NB4 (cell line): ENCODE measurements at regions not wholly inside any gene's neighbourhood (a gene's known extent, or its start where the extent isn't known, plus 50 kb on each side); places are given as distances from the start of the nearest gene placed in this dataset.

Source experiments
- DNase-seq: peaks from one replicate; pipeline ENCODE4 v3.0.0; 2010; ENCODE audit warnings: low read depth
- H3K4me3 ChIP-seq: one replicate; pipeline ENCODE4 v1.5.1; 2011; ENCODE audit warnings: mild to moderate bottlenecking, low read depth, low read length, moderate library complexity
- CTCF ChIP-seq: IDR thresholded peaks from one replicate; pipeline ENCODE4 v1.5.1; 2012; ENCODE audit warnings: low read depth, low read length
- MYC ChIP-seq: IDR thresholded peaks from 2 replicates; pipeline ENCODE4 v1.6.1; 2011; ENCODE audit warnings: low read depth, low read length
- POLR2A ChIP-seq: IDR thresholded peaks from 2 replicates; pipeline ENCODE4 v1.6.1; 2011; ENCODE audit warnings: mild to moderate bottlenecking; ENCODE audit not compliant: insufficient read length; ENCODE audit errors: extremely low read depth
- TF ChIP-seq, protein P1 (sequence below): IDR thresholded peaks from 2 replicates; pipeline ENCODE4 v1.6.1; 2011; ENCODE audit warnings: low read depth, low read length

- DNase-seq, result no peak
- H3K4me3 ChIP-seq, result no peak overlapping the region
- TF ChIP-seq, protein P1, sequence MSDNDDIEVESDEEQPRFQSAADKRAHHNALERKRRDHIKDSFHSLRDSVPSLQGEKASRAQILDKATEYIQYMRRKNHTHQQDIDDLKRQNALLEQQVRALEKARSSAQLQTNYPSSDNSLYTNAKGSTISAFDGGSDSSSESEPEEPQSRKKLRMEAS, result no peak
- TF ChIP-seq MYC, result no peak
- TF ChIP-seq POLR2A, result no peak
- TF ChIP-seq CTCF, result no peak
Measured at GRCh38 chr12:107451246-107451645, 234.4 kb upstream of the PWP1 start.

DNA sequence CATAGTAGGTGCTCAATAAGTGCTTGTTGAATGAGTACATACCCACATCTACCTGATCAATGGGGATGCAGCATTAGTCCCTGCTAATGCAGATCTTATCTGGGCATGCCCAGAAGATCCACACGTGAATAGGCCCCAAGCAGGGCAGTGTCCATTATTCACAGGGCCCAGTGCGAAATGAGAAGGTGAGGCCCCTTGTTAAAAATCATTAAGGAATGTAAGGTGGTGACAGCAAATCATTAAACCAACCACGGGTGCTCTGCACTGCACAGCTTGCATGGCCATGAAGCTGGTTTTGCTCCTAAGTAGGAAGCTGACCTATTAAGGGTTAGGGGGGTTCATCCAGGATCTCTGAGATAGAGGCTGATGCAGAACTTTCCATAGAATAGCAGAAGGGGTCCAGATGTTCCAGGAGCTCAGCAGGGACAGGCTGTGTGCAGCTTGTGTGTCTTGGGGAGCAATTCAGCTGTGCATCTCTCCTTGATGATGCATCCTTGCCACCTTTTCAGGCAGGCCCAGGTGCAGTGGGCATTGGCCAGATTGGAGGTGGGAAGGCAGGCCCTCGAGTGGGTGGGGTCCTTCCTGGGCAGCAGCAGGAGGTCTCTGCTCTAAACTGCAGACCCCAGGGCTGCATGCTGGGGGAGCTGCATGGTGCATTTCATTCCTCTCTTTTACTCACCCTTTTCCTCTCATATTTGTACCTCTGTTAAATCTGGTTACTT, 231.3 kb upstream of the PWP1 start:
- H3K4me3 ChIP-seq, result no peak overlapping the region
- TF ChIP-seq MYC, result no peak
- TF ChIP-seq, protein P1, result no peak
- TF ChIP-seq POLR2A, result no peak
- TF ChIP-seq CTCF, result no peak
- DNase-seq, result no peak

DNA sequence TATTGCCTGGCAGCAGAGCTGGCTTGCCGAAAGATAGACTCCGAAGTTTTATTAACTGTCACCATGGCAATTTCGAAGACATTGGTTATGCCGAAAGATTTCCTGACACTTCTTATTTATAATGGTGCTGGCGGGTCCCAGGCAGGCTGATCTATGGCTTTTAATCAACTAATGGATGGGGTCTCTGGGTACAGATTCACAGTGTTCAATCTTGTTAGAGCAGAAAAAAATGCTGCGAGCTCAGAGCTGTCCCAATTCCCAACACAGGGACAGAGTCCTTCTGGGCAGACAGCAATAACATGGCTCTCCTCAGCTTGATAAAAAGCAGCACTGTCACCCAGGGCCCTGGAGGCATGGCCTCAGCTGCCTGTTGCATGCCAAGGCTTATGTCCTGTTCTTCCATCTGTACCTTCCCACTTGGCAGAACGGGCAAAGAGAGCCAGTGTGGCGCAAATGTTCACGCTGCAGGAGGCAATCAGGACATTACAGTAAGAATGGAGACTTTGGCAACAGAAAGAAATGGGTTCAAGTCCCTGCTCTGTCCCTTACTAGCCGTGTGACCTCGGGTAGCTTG, 228.2 kb upstream of the PWP1 start:
- TF ChIP-seq, protein P1, result no peak
- TF ChIP-seq CTCF, result no peak
- no peak for TF ChIP-seq MYC
- no peak for TF ChIP-seq POLR2A
- no peak overlapping the region for H3K4me3 ChIP-seq
- no peak for DNase-seq

DNA sequence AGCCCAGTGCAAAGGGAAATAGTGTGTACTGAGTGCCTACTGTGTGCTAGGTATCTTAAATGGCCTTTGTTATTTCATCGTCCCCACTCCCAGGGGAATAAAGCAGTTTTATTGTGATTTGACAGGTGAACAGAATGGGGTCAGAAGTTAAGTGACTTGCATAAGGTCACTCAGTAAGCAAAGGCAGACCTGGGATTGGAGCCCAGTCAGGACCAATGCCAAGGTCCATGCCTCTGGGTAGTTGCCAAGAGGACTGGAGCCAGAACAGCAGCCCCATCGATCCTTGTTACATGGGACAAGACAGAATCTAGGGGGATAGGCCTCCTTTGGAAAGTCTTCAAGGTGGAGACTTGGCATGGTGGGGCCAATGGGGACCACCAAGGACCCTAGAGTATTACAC, 227.4 kb upstream of the PWP1 start:
- H3K4me3 ChIP-seq, result no peak overlapping the region
- TF ChIP-seq MYC (no peak), POLR2A (no peak), CTCF (no peak)
- TF ChIP-seq, protein P1, result no peak
- no peak for DNase-seq

DNA sequence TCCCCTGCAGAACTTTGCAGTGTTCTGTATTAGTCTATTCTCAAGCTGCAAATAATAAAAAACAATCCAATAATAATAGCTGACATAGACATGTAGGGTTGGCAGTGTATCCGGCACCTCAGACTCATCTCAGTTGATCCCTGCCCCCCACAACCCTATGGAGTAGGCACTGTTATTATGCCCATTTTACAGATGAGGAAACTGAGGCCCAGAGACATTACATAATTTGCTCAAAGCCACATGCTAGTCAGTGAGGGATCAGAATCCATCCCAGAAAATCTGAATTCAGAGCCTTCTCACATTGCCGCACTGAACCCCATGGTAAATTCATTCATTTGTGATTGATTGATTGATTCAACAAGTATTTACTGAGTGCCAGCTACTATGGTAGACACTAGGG, 226.6 kb upstream of the PWP1 start:
- TF ChIP-seq MYC (no peak), CTCF (no peak), POLR2A (no peak)
- TF ChIP-seq, protein P1, result no peak
- no peak for DNase-seq
- H3K4me3 ChIP-seq, result no peak overlapping the region
